ENCODE measurements at regions not wholly inside any gene's neighbourhood (a gene's known extent, or its start where the extent isn't known, plus 50 kb on each side); places are given as distances from the start of the nearest gene placed in this dataset.

GRCh38 chr14:40485688-40486087 is 1053.5 kb upstream of the FBXO33 start:
- Mint-ChIP-seq H3K4me1 (no peaks in the 10 kb centered on the region), H3K36me3 (no peaks in the 10 kb centered on the region), H3K27me3 (no peaks in the 10 kb centered on the region), H3K4me3 (no peak overlapping the region), H3K9me3 (ENCODE audit: low read depth) (no peaks in the 10 kb centered on the region), H3K27ac (no peak overlapping the region)
- DNase-seq: no peak
- CTCF ChIA-PET: no interaction called here
- ATAC-seq: no peak

- H3K36me3 Mint-ChIP-seq: peaks cover 2% of the 10 kb centered on the region
- ATAC-seq (no peak), DNase-seq (no peak)
- H3K27ac Mint-ChIP-seq: no peak overlapping the region
- peaks cover 12% of the 10 kb centered on the region for H3K9me3 Mint-ChIP-seq (ENCODE audit: low read depth)
- no peaks in the 10 kb centered on the region for H3K4me1 Mint-ChIP-seq
- no peaks in the 10 kb centered on the region for H3K27me3 Mint-ChIP-seq
- no peak overlapping the region for H3K4me3 Mint-ChIP-seq
- CTCF ChIA-PET: no interaction called here
These were observed 1043.8 kb upstream of the FBXO33 start for GRCh38 chr14:40476005-40476404.

GRCh38 chr14:40467969-40468368 is 1035.7 kb upstream of the FBXO33 start:
- Mint-ChIP-seq H3K27me3 (no peaks in the 10 kb centered on the region), H3K27ac (no peak overlapping the region), H3K4me3 (no peak overlapping the region), H3K4me1 (no peaks in the 10 kb centered on the region), H3K36me3 (no peaks in the 10 kb centered on the region), H3K9me3 (ENCODE audit: low read depth) (peaks cover 2% of the 10 kb centered on the region)
- no peak for DNase-seq
- ATAC-seq: no peak
- CTCF ChIA-PET: no interaction called here

GRCh38 chr14:40464531-40464930 is 1032.3 kb upstream of the FBXO33 start:
- Mint-ChIP-seq H3K4me3 (no peak overlapping the region), H3K4me1 (no peaks in the 10 kb centered on the region), H3K36me3 (no peaks in the 10 kb centered on the region), H3K27ac (no peak overlapping the region), H3K9me3 (ENCODE audit: low read depth) (peaks cover 4% of the 10 kb centered on the region), H3K27me3 (no peaks in the 10 kb centered on the region)
- CTCF ChIA-PET: no interaction called here
- no peak for DNase-seq
- ATAC-seq: no peak

GRCh38 chr14:40463886-40464285 is 1031.7 kb upstream of the FBXO33 start:
- ATAC-seq (no peak), DNase-seq (no peak)
- CTCF ChIA-PET: no interaction called here
- H3K4me1 Mint-ChIP-seq: no peaks in the 10 kb centered on the region
- H3K27me3 Mint-ChIP-seq: no peaks in the 10 kb centered on the region
- H3K4me3 Mint-ChIP-seq: no peak overlapping the region
- H3K9me3 Mint-ChIP-seq (ENCODE audit: low read depth): peaks cover 4% of the 10 kb centered on the region
- H3K36me3 Mint-ChIP-seq: no peaks in the 10 kb centered on the region
- no peak overlapping the region for H3K27ac Mint-ChIP-seq

- H3K4me3 Mint-ChIP-seq: no peak overlapping the region
- H3K27ac Mint-ChIP-seq: no peak overlapping the region
- ATAC-seq (no peak), DNase-seq (no peak)
- H3K27me3 Mint-ChIP-seq: no peaks in the 10 kb centered on the region
- H3K36me3 Mint-ChIP-seq: no peaks in the 10 kb centered on the region
- no peaks in the 10 kb centered on the region for H3K4me1 Mint-ChIP-seq
- peaks cover 6% of the 10 kb centered on the region for H3K9me3 Mint-ChIP-seq (ENCODE audit: low read depth)
- CTCF ChIA-PET: no interaction called here
These were observed 1020.4 kb upstream of the FBXO33 start for GRCh38 chr14:40452674-40453073.

- H3K36me3 Mint-ChIP-seq: no peaks in the 10 kb centered on the region
- DNase-seq (no peak), ATAC-seq (no peak)
- no peaks in the 10 kb centered on the region for H3K4me1 Mint-ChIP-seq
- CTCF ChIA-PET: no interaction called here
- no peak overlapping the region for H3K27ac Mint-ChIP-seq
- peaks cover 4% of the 10 kb centered on the region for H3K9me3 Mint-ChIP-seq (ENCODE audit: low read depth)
- no peak overlapping the region for H3K4me3 Mint-ChIP-seq
- no peaks in the 10 kb centered on the region for H3K27me3 Mint-ChIP-seq
These were observed 1014.8 kb upstream of the FBXO33 start for GRCh38 chr14:40447017-40447416.

GRCh38 chr14:40445020-40445419 is 1012.8 kb upstream of the FBXO33 start:
- peaks cover 4% of the 10 kb centered on the region for H3K9me3 Mint-ChIP-seq (ENCODE audit: low read depth)
- no peak overlapping the region for H3K4me3 Mint-ChIP-seq
- no peak for DNase-seq
- CTCF ChIA-PET: no interaction called here
- no peaks in the 10 kb centered on the region for H3K36me3 Mint-ChIP-seq
- no peaks in the 10 kb centered on the region for H3K4me1 Mint-ChIP-seq
- no peak for ATAC-seq
- no peaks in the 10 kb centered on the region for H3K27me3 Mint-ChIP-seq
- no peak overlapping the region for H3K27ac Mint-ChIP-seq

- no peaks in the 10 kb centered on the region for H3K4me1 Mint-ChIP-seq
- H3K36me3 Mint-ChIP-seq: no peaks in the 10 kb centered on the region
- no peaks in the 10 kb centered on the region for H3K27me3 Mint-ChIP-seq
- no peaks in the 10 kb centered on the region for H3K9me3 Mint-ChIP-seq (ENCODE audit: low read depth)
- no peak overlapping the region for H3K27ac Mint-ChIP-seq
- CTCF ChIA-PET: no interaction called here
- DNase-seq (no peak), ATAC-seq (no peak)
- H3K4me3 Mint-ChIP-seq: no peak overlapping the region
These were observed 1004.3 kb upstream of the FBXO33 start for GRCh38 chr14:40436551-40436950.

GRCh38 chr14:40417777-40418401 is 985.7 kb upstream of the FBXO33 start:
- ATAC-seq (no peak), DNase-seq (no peak)
- H3K27me3 Mint-ChIP-seq: no peaks in the 10 kb centered on the region
- no peak overlapping the region for H3K4me3 Mint-ChIP-seq
- CTCF ChIA-PET: no interaction called here
- no peaks in the 10 kb centered on the region for H3K36me3 Mint-ChIP-seq
- H3K4me1 Mint-ChIP-seq: no peaks in the 10 kb centered on the region
- H3K9me3 Mint-ChIP-seq (ENCODE audit: low read depth): no peaks in the 10 kb centered on the region
- no peak overlapping the region for H3K27ac Mint-ChIP-seq

- H3K36me3 Mint-ChIP-seq: no peaks in the 10 kb centered on the region
- ATAC-seq: no peak
- no peak overlapping the region for H3K4me3 Mint-ChIP-seq
- no peaks in the 10 kb centered on the region for H3K4me1 Mint-ChIP-seq
- CTCF ChIA-PET: no interaction called here
- H3K9me3 Mint-ChIP-seq (ENCODE audit: low read depth): no peaks in the 10 kb centered on the region
- no peak overlapping the region for H3K27ac Mint-ChIP-seq
- no peak for DNase-seq
- H3K27me3 Mint-ChIP-seq: no peaks in the 10 kb centered on the region
These were observed 984.3 kb upstream of the FBXO33 start for GRCh38 chr14:40416565-40416964.

- Mint-ChIP-seq H3K36me3 (no peaks in the 10 kb centered on the region), H3K27ac (no peak overlapping the region), H3K9me3 (ENCODE audit: low read depth) (no peaks in the 10 kb centered on the region), H3K4me1 (no peaks in the 10 kb centered on the region), H3K4me3 (no peak overlapping the region), H3K27me3 (no peaks in the 10 kb centered on the region)
- CTCF ChIA-PET: no interaction called here
- ATAC-seq: no peak
- no peak for DNase-seq
These were observed 982.2 kb upstream of the FBXO33 start for GRCh38 chr14:40414386-40414785.

GRCh38 chr14:40413136-40413535 is 980.9 kb upstream of the FBXO33 start:
- DNase-seq: no peak
- Mint-ChIP-seq H3K36me3 (no peaks in the 10 kb centered on the region), H3K27ac (no peak overlapping the region), H3K4me1 (no peaks in the 10 kb centered on the region), H3K27me3 (no peaks in the 10 kb centered on the region), H3K9me3 (ENCODE audit: low read depth) (no peaks in the 10 kb centered on the region), H3K4me3 (no peak overlapping the region)
- CTCF ChIA-PET: no interaction called here
- ATAC-seq: no peak

- CTCF ChIA-PET: no interaction called here
- no peak overlapping the region for H3K27ac Mint-ChIP-seq
- ATAC-seq (no peak), DNase-seq (no peak)
- H3K27me3 Mint-ChIP-seq: no peaks in the 10 kb centered on the region
- H3K9me3 Mint-ChIP-seq (ENCODE audit: low read depth): peaks cover 13% of the 10 kb centered on the region
- no peaks in the 10 kb centered on the region for H3K36me3 Mint-ChIP-seq
- H3K4me1 Mint-ChIP-seq: no peaks in the 10 kb centered on the region
- no peak overlapping the region for H3K4me3 Mint-ChIP-seq
These were observed 978.5 kb upstream of the FBXO33 start for GRCh38 chr14:40410708-40411107.

GRCh38 chr14:40402957-40403356 is 970.7 kb upstream of the FBXO33 start:
- DNase-seq (no peak), ATAC-seq (no peak)
- Mint-ChIP-seq H3K4me1 (no peaks in the 10 kb centered on the region), H3K36me3 (no peaks in the 10 kb centered on the region), H3K9me3 (ENCODE audit: low read depth) (peaks cover 13% of the 10 kb centered on the region), H3K27me3 (no peaks in the 10 kb centered on the region), H3K4me3 (no peak overlapping the region), H3K27ac (no peak overlapping the region)
- CTCF ChIA-PET: interaction anchor here (0.6 kb wide), 1 partner anchor 850 kb away, joined by 3 read pairs; no protein-coding TSS in a partner anchor
